PFSK-1 (cell line): ENCODE measurements at regions not wholly inside any gene's neighbourhood (a gene's known extent, or its start where the extent isn't known, plus 50 kb on each side); places are given as distances from the start of the nearest gene placed in this dataset.

Experiments used
- FOXP2 ChIP-seq: optimal IDR thresholded peaks from 2 replicates; pipeline ENCODE3; 2011; ENCODE audit warnings: borderline replicate concordance, control low read depth, inconsistent platforms; ENCODE audit not compliant: insufficient read depth; ENCODE audit errors: extremely low read length, extremely low read depth
- POLR2AphosphoS5 ChIP-seq: IDR thresholded peaks from 2 replicates; pipeline ENCODE4 v1.6.1; 2012; ENCODE audit warnings: low read depth, mild to moderate bottlenecking, control low read depth, low read length, moderate library complexity
- SIN3A ChIP-seq: IDR thresholded peaks from 2 replicates; pipeline ENCODE4 v1.6.1; 2012; ENCODE audit warnings: mild to moderate bottlenecking, low read length, moderate library complexity, borderline replicate concordance; ENCODE audit not compliant: insufficient read depth
- TAF1 ChIP-seq: IDR thresholded peaks from 2 replicates; pipeline ENCODE4 v1.6.1; 2012; ENCODE audit warnings: low read length, control low read depth, borderline replicate concordance; ENCODE audit not compliant: insufficient read depth
- TF ChIP-seq, protein P1 (sequence below), 2 experiments: IDR thresholded peaks; 2 replicates each; pipeline versions ENCODE4 v1.6.1 to v1.8.0; 2011 to 2012; ENCODE audit warnings: low read depth in 2 of 2, low read length in 2 of 2, control low read depth in 1 of 2, inconsistent platforms in 1 of 2, mild to moderate bottlenecking in 1 of 2, moderate library complexity in 1 of 2; ENCODE audit not compliant: insufficient read depth in 1 of 2

- TF ChIP-seq FOXP2 (no peak), SIN3A (no peak), TAF1 (no peak)
Observed at GRCh38 chr10:124231168-124232155, 138.1 kb upstream of the CHST15 start.

DNA sequence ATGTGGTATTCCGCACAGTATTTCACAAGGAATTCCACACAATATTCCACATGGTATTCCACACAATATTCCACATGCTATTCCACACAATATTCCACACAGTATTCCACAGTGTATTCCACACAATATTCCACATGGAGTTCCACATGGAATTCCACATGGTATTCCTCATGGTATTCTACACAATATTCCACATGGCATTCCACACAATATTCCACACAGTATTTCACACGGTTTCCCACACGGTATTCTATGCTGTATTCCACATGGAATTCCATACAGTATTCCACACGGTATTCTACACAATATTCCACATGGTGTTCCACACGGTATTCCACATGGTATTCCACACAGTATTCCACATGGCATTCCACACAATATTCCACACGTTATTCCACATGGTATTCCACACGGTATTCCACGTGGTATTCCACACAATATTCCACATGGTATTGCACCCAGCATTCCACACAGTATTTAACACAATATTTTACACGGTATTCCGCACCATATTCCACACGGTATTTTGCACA is 137.3 kb upstream of the CHST15 start:
- TF ChIP-seq TAF1 (no peak), POLR2AphosphoS5 (no peak), SIN3A (no peak), FOXP2 (no peak)
- TF ChIP-seq, protein P1, sequence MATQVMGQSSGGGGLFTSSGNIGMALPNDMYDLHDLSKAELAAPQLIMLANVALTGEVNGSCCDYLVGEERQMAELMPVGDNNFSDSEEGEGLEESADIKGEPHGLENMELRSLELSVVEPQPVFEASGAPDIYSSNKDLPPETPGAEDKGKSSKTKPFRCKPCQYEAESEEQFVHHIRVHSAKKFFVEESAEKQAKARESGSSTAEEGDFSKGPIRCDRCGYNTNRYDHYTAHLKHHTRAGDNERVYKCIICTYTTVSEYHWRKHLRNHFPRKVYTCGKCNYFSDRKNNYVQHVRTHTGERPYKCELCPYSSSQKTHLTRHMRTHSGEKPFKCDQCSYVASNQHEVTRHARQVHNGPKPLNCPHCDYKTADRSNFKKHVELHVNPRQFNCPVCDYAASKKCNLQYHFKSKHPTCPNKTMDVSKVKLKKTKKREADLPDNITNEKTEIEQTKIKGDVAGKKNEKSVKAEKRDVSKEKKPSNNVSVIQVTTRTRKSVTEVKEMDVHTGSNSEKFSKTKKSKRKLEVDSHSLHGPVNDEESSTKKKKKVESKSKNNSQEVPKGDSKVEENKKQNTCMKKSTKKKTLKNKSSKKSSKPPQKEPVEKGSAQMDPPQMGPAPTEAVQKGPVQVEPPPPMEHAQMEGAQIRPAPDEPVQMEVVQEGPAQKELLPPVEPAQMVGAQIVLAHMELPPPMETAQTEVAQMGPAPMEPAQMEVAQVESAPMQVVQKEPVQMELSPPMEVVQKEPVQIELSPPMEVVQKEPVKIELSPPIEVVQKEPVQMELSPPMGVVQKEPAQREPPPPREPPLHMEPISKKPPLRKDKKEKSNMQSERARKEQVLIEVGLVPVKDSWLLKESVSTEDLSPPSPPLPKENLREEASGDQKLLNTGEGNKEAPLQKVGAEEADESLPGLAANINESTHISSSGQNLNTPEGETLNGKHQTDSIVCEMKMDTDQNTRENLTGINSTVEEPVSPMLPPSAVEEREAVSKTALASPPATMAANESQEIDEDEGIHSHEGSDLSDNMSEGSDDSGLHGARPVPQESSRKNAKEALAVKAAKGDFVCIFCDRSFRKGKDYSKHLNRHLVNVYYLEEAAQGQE (IDR thresholded peaks at IDR 0.05; ENCODE audit: insufficient read depth in 1 of 2, low read depth in 2 of 2, low read length in 2 of 2): no peak

DNA sequence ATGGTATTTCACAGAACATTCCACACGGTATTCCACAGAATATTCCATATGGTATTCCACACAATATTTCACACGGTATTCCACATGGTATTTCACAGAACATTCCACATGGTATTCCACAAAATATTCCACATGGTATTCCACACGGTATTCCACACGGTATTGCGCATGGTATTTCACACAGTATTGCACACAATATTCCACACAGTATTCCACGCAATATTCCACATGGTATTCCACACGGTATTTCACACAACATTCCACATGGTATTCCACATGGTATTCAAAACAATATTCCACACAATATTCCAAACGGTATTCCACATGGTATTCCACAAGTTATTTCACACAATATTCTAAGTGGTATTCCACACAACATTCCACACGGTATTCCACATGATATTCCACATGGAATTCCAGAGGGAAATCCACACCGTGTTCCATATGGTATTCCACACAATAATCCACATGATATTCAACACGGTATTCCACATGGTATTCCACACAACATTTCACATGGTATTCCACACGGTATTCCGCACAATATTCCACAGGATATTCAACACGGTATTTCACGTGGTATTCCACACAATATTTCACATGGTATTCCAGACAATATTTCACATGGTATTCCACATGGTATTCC is 136.7 kb upstream of the CHST15 start:
- no peak for TF ChIP-seq SIN3A
- TF ChIP-seq POLR2AphosphoS5: no peak
- no peak for TF ChIP-seq FOXP2
- TF ChIP-seq, protein P1 (IDR thresholded peaks at IDR 0.05; ENCODE audit: insufficient read depth in 1 of 2, low read depth in 2 of 2, low read length in 2 of 2): no peak
- no peak for TF ChIP-seq TAF1

DNA sequence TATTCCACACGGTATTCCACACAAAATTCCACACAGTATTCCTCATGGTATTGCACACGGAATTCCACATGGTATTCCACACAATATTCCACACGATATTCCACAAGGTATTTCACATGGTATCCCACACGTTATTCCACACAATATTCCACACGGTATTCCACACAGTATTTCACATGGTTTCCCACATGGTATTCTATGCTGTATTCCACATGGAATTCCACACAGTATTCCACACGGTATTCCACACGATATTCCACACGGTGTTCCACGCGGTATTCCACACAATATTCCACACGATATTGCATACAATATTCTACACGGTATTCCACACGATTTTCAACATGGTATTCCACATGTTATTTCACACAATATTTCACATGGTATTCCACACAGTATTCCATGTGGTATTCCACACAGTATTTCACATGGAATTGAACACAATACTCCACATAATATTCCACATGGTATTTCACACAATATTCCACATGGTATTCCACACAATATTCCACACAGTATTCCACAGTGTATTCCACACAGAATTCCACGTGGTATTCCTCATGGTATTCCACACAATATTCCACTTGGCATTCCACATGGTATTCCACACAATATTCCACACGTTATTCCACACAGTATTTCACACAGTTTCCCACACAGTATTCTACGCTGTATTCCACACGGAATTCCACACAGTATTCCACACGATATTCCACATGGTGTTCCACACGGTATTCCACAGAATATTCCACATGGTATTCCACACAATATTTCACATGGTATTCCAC is 136.0 kb upstream of the CHST15 start:
- no peak for TF ChIP-seq SIN3A
- TF ChIP-seq, protein P1 (IDR thresholded peaks at IDR 0.05; ENCODE audit: insufficient read depth in 1 of 2, low read depth in 2 of 2, low read length in 2 of 2): no peak
- TF ChIP-seq POLR2AphosphoS5: no peak
- no peak for TF ChIP-seq FOXP2
- TF ChIP-seq TAF1: no peak

DNA sequence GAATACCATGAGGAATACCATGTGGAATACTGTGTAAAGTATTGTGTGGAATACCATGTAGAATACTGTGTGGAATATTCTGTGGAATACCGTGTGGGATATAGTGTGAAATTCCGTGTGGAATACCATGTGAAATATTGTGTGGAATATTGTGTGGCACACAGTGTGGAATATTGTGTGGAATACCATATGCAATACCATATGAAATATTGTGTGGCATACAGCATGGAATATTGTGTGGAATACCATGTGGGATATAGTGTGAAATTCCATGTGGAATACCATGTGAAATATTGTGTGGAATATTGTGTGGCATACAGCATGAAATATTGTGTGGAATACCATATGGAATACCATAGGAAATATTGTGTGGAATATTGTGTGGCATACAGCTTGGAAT is 135.1 kb upstream of the CHST15 start:
- TF ChIP-seq TAF1: no peak
- TF ChIP-seq POLR2AphosphoS5: no peak
- TF ChIP-seq FOXP2: no peak
- TF ChIP-seq SIN3A: no peak
- TF ChIP-seq, protein P1 (IDR thresholded peaks at IDR 0.05; ENCODE audit: insufficient read depth in 1 of 2, low read depth in 2 of 2, low read length in 2 of 2): no peak
